ENCODE measurements at regions not wholly inside any gene's neighbourhood (a gene's known extent, or its start where the extent isn't known, plus 50 kb on each side); places are given as distances from the start of the nearest gene placed in this dataset.

- Histone ChIP-seq H3K4me3 (no peak overlapping the region), H3K27ac (no peak overlapping the region), H3K27me3 (no peaks in the 10 kb centered on the region), H3K36me3 (no peaks in the 10 kb centered on the region), H3K4me1 (no peaks in the 10 kb centered on the region), H3K9me3 (no peaks in the 10 kb centered on the region)
- intact Hi-C loops (cut with DNase I): no loop called here
- ATAC-seq (no peak), DNase-seq (no peak)
- TF ChIP-seq CTCF (IDR thresholded peaks at IDR 0.05): no peak
Measured at GRCh38 chrY:26408671-26409328, 786.9 kb downstream of the CDY1 start.

GRCh38 chrY:26409329-26409712 lies 787.4 kb downstream of the CDY1 start:
- H3K4me3 ChIP-seq: no peak overlapping the region
- no peaks in the 10 kb centered on the region for H3K9me3 ChIP-seq
- no peak overlapping the region for H3K27ac ChIP-seq
- H3K4me1 ChIP-seq: no peaks in the 10 kb centered on the region
- no peaks in the 10 kb centered on the region for H3K27me3 ChIP-seq
- DNase-seq: no peak
- H3K36me3 ChIP-seq: no peaks in the 10 kb centered on the region
- TF ChIP-seq CTCF (IDR thresholded peaks at IDR 0.05): no peak
- intact Hi-C loops (cut with DNase I): no loop called here
- ATAC-seq: no peak

Data from upper lobe of right lung (tissue), 1 donor.